KMS-11 (cell line): ENCODE measurements at regions not wholly inside any gene's neighbourhood (a gene's known extent, or its start where the extent isn't known, plus 50 kb on each side); places are given as distances from the start of the nearest gene placed in this dataset.
A peak's percentile ranks its signal among the peaks of the same experiment; 100 is the strongest.

ENCODE experiments used
- H2AFZ ChIP-seq: fragments of 200-600 bp; sonication (generic); 2 replicates; pipeline ENCODE4 v1.6.1; 2016; ENCODE audit warnings: antibody characterized with exemption, mixed run types, low read depth
- H3K27ac ChIP-seq: fragments of 200-600 bp; sonication (generic); 2 replicates; pipeline ENCODE4 v1.6.1; 2016; ENCODE audit warnings: mild to moderate bottlenecking, mixed run types
- H3K27me3 ChIP-seq: fragments of 200-600 bp; sonication (generic); 2 replicates; pipeline ENCODE4 v1.6.1; 2017; ENCODE audit warnings: mild to moderate bottlenecking, low read depth, mixed run types, moderate library complexity; ENCODE audit not compliant: insufficient read depth
- H3K36me3 ChIP-seq: fragments of 200-600 bp; sonication (generic); 2 replicates; pipeline ENCODE4 v1.6.1; 2017; ENCODE audit warnings: mild to moderate bottlenecking, mixed run types; ENCODE audit not compliant: insufficient read depth
- H3K4me1 ChIP-seq: fragments of 200-600 bp; sonication (generic); 2 replicates; pipeline ENCODE4 v1.6.1; 2016; ENCODE audit warnings: mild to moderate bottlenecking, low read depth, mixed run types; ENCODE audit not compliant: poor library complexity, severe bottlenecking
- H3K4me2 ChIP-seq: fragments of 200-600 bp; sonication (generic); 2 replicates; pipeline ENCODE4 v1.7.0; 2016; ENCODE audit warnings: mild to moderate bottlenecking, mixed run types
- H3K4me3 ChIP-seq: fragments of 200-600 bp; sonication (generic); IDR thresholded peaks from 2 replicates; pipeline ENCODE4 v1.6.1; 2017; ENCODE audit warnings: low read depth, low read length, mixed read lengths; ENCODE audit not compliant: insufficient read depth
- H3K79me2 ChIP-seq: fragments of 200-600 bp; sonication (generic); 2 replicates; pipeline ENCODE4 v1.6.1; 2016; ENCODE audit warnings: low read depth, mixed run types; ENCODE audit not compliant: insufficient read depth
- H3K9ac ChIP-seq: fragments of 200-600 bp; sonication (generic); 2 replicates; pipeline ENCODE4 v1.6.1; 2016; ENCODE audit warnings: mild to moderate bottlenecking, mixed run types
- H4K20me1 ChIP-seq: fragments of 200-600 bp; sonication (generic); 2 replicates; pipeline ENCODE4 v1.6.1; 2016; ENCODE audit warnings: mild to moderate bottlenecking, mixed run types; ENCODE audit not compliant: insufficient read depth
- TF ChIP-seq, protein P1 (sequence below): fragments of 200-600 bp; sonication (generic); conservative IDR thresholded peaks from 2 replicates; pipeline ENCODE4 v1.6.1; 2017; ENCODE audit warnings: low read depth, mild to moderate bottlenecking, antibody characterized with exemption, low read length, moderate library complexity, mixed read lengths

DNA sequence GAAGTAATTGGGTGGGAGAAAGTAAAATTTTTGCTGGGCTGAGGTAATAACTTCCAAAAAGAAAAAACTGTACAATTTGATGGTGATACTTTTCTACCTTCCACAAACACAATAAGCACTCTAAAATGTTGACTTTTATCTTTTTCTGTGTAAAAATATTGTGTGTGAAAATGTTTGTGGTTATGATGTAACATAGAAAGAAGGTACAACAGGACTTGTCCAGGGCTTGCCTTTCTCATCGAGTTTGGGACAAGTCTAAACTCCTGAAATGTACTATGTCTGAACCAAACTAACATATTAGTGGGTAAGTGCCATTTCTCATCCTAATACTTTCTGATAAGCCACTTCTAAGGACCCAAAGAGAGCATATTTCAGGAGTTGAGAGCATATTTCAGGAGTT, 174.2 kb upstream of the PDGFD start:
- Histone ChIP-seq H2AFZ (no peak overlapping the region), H3K79me2 (no peaks in the 10 kb centered on the region), H3K4me2 (no peak overlapping the region), H3K36me3 (no peaks in the 10 kb centered on the region), H3K9ac (no peak overlapping the region), H3K27ac (no peak overlapping the region), H3K4me1 (no peaks in the 10 kb centered on the region), H3K27me3 (no peaks in the 10 kb centered on the region), H4K20me1 (no peaks in the 10 kb centered on the region), H3K4me3 (no peak overlapping the region)
- TF ChIP-seq, protein P1, sequence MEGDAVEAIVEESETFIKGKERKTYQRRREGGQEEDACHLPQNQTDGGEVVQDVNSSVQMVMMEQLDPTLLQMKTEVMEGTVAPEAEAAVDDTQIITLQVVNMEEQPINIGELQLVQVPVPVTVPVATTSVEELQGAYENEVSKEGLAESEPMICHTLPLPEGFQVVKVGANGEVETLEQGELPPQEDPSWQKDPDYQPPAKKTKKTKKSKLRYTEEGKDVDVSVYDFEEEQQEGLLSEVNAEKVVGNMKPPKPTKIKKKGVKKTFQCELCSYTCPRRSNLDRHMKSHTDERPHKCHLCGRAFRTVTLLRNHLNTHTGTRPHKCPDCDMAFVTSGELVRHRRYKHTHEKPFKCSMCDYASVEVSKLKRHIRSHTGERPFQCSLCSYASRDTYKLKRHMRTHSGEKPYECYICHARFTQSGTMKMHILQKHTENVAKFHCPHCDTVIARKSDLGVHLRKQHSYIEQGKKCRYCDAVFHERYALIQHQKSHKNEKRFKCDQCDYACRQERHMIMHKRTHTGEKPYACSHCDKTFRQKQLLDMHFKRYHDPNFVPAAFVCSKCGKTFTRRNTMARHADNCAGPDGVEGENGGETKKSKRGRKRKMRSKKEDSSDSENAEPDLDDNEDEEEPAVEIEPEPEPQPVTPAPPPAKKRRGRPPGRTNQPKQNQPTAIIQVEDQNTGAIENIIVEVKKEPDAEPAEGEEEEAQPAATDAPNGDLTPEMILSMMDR, result no peak

DNA sequence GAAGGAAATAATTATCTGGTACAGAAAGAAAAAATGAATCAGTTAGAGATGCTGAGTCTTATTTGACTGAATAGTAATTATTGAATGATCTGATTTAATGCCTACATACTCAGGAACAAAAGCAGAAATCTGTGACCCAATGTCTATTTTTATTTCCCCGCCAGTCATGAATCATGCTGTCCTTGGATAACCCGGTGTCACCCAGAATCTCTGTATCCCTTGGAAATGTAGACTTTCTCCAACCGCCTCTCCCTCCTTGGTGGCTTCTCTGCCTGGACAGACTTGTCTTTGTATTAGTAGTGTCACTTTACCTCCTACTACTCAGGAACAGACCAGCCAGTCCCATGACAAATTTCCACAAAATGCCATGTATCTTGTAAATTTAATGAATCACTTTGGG, 173.3 kb upstream of the PDGFD start:
- Histone ChIP-seq H3K36me3 (no peaks in the 10 kb centered on the region), H3K79me2 (no peaks in the 10 kb centered on the region), H3K27ac (no peak overlapping the region), H3K4me3 (no peak overlapping the region), H2AFZ (no peak overlapping the region), H4K20me1 (no peaks in the 10 kb centered on the region), H3K4me2 (no peak overlapping the region), H3K9ac (no peak overlapping the region), H3K4me1 (no peaks in the 10 kb centered on the region), H3K27me3 (no peaks in the 10 kb centered on the region)
- TF ChIP-seq, protein P1, result no peak

DNA sequence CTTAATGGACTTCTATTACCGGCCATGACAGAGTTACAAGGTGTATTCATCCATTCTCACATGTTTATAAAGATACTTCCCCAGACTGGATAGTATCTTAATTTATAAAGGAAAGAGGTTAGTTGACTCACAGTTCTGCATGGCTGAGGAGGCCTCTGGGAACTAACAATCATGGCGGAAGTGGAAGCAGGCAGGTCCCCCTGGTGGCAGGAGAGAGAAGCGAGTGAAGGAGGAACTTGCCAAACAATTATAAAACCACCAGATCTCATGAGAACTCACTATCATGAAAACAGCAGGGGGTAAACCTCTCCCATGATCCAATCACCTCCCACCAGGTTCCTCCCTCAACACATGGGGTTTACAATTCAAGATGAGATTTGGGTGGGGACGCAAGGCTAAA, 170.0 kb upstream of the PDGFD start:
- TF ChIP-seq, protein P1, result 0 out of 2 replicates have a peak, but pooled peaks have one; percentile 15
- Histone ChIP-seq H3K27me3 (no peaks in the 10 kb centered on the region), H2AFZ (no peak overlapping the region), H3K79me2 (no peaks in the 10 kb centered on the region), H3K27ac (no peak overlapping the region), H3K4me3 (no peak overlapping the region), H3K4me2 (no peak overlapping the region), H3K4me1 (no peaks in the 10 kb centered on the region), H4K20me1 (no peaks in the 10 kb centered on the region), H3K36me3 (no peaks in the 10 kb centered on the region), H3K9ac (no peak overlapping the region)

DNA sequence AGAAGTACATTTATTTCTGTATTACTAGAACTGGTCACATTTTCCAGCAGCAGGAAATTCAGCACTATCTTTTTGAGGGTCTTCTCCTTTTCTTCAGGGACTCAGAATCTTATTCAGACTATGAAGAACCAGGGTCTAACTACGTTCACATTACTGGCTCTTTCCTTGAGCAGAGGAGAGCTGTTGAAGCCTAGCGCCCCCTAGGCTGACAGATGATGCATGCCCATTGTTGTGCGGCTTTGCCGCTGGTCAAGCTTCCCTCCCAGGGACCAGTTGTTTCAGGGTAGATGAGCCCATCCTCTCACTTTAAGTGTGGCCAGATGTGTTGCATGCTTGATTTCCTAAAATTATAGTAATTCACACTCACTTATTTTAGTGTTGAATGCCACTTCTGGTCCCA, 168.2 kb upstream of the PDGFD start:
- Histone ChIP-seq H3K27me3 (no peaks in the 10 kb centered on the region), H2AFZ (no peak overlapping the region), H3K4me2 (no peak overlapping the region), H3K9ac (no peak overlapping the region), H3K79me2 (no peaks in the 10 kb centered on the region), H3K36me3 (no peaks in the 10 kb centered on the region), H4K20me1 (no peaks in the 10 kb centered on the region), H3K27ac (no peak overlapping the region), H3K4me3 (no peak overlapping the region), H3K4me1 (no peaks in the 10 kb centered on the region)
- TF ChIP-seq, protein P1, result no peak
